NCI-H146 (cell line): ENCODE measurements at regions not wholly inside any gene's neighbourhood (a gene's known extent, or its start where the extent isn't known, plus 50 kb on each side); places are given as distances from the start of the nearest gene placed in this dataset.
"Not testable (repeated sequence)": the region's sequence is repeated elsewhere in the genome, so short reads cannot be mapped to it uniquely, and the experiment has no call there.

Experiments used
- DNase-seq: peaks from one replicate; lab custom pipeline; 2025; lab: John Stamatoyannopoulos, UW

GRCh38 chr4:189773909-189774308 is 166.8 kb upstream of the FRG1 start:
- DNase-seq, result no peak

DNA sequence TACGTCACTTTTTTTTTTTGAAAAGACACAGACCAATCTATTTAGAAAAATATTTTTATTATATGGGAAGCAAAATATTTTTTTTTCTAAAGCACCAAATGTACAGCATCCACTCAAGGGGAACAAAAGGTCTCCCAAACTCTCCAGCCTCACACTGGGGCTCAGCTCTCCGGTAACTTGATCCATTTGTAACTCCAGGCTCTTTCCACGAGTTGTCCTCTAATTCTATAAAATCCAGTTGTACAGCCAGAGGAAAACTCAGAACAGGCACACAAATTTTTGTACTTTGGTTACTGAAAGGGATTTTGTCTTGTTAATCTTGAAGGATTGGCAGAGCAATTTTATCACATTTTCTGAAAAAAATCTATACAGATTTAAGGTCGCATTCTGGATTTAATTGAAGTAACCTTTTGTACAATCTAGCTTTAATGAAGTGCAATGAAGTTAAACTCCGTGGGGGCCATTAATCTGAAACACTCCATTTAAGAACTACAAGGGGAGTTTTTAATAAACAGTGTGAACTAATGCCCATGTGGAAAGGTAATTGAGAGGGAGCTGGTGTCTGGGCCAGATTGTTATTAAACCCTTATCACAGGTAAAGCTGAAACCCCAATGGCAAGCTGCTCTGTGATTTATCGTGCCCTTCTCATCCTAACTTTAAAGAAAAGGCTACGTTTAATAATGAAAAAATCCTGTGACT is 161.2 kb upstream of the FRG1 start:
- no peak for DNase-seq

- DNase-seq, result no peak
Measured at GRCh38 chr4:189780391-189780790, 160.3 kb upstream of the FRG1 start.

GRCh38 chr4:189784651-189785050 is 156.0 kb upstream of the FRG1 start:
- no peak for DNase-seq

DNA sequence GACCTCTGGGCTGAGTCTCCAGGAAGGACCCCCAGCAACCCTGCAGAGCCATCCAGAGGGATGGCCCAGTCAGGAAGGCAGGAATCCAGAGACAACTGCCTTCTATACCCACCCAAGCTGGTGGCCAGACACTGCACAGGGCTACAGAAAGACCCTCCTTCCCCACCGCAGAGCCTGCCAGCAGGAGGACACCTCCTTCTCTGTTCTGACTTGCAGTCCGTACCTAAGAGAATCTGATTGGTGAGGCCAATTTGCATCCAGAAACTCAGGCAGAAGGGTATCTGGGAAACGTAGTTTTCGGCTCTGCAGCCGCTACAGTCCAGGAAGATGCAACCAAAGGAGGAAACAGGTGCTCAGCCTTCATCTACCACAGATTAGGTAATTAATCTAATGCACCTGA is 155.4 kb upstream of the FRG1 start:
- DNase-seq, result no peak

GRCh38 chr4:189786447-189786846 is 154.2 kb upstream of the FRG1 start:
- DNase-seq, result no peak

GRCh38 chr4:189787216-189788031 is 153.2 kb upstream of the FRG1 start:
- DNase-seq, result no peak

DNA sequence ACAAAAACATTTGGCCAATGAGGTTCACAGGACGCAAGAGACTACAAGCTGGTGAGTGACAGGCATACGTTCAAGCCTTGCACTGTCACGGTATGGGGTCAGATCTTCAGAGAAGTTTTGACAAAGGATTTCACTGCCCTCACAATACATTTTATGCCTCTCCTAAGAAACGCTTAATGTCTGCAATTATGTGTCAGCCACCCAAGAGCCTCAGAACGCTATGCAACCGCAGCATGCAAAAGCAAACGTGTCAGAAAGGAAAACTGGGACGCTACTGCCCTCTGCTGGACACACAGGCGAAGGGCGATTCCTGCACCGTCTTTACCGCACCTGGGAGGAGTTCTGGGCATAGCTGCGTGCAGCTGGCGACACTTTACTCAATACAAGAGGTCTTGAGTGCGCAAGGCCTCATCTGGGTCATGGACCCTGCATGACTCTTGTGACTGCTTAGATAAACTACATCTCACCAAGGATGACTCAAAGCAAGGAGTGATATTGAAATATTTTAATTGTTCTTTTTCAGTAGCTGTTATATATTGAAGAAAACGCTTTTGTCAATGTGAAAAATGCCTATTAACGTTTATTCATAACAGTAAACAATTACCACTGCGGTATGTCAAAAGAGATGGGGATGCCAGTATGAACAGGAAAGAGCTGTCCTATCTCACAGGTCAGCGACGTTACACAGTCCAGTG is 147.6 kb upstream of the FRG1 start:
- peak; percentile 12 for DNase-seq

GRCh38 chr4:189800545-189801088 is 140.1 kb upstream of the FRG1 start:
- no peak for DNase-seq

DNA sequence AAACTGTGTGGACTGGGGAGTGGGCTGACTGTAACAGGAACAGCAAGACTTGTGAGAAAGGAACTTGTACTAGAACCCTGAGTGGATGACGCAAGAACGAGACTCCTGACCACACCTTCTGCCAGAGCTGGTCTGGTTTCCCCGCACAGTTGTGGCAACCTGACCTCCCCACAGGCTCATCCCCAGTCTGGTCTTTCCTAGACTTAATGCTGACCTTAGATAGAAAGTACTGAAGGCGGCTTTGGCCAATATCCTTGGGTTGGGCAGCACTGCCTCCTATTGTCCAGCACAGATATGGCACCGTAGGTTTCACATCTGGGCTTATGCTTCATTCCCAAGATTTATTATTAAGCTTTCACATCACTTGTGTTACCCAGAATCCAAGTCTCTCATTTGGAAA is 137.8 kb upstream of the FRG1 start:
- DNase-seq, result no peak

DNA sequence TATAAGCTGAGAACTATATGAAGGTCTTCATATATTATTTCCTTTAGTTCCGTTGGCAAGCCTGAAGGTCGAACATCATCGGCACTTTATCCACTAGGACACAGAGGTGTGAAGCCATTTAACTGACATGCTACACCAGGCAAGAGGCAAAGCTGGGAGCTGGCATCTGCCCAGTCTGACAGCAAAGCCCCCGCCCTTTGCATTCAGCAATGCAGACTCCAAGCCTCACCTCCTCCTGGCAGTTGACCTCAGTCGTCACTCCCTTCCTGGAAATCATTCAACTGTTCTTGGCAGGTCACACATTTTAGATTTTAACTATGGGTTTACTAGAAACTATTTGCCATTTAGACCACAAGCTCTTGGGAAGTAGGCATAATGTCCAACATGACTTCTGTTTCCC is 135.8 kb upstream of the FRG1 start:
- no peak for DNase-seq

- DNase-seq, result no peak
Measured at GRCh38 chr4:189806506-189806905, 134.2 kb upstream of the FRG1 start.

- DNase-seq, result no peak
Measured at GRCh38 chr4:189807031-189807430, 133.6 kb upstream of the FRG1 start.

DNA sequence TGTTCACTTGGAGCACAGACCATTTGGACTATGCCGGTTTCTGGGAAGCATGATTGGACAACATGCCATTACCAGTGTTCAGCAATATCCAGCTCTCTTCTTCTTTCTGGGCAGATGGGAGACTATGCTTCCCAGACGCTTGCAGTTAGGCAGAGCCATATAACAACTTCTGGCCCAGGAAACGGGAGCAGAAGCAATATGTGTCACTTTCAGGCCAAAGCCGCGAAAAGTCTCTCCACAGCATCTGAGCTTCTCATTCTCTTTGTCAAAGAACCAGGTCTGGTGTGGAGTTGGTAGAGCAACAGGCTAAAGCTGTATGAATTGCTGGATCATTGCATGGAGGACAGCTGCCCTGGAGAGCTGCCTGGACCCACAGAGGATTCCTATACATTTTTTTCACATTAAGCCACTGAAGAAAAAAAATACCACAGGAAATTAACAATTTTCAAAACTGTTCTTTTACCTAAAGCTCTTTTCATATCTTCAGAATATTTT is 131.4 kb upstream of the FRG1 start:
- DNase-seq, result no peak

- no peak for DNase-seq
Measured at GRCh38 chr4:189809839-189810238, 130.8 kb upstream of the FRG1 start.

- DNase-seq, result not testable (repeated sequence)
Measured at GRCh38 chr4:189810318-189811181, 130.1 kb upstream of the FRG1 start.

- no peak for DNase-seq
Measured at GRCh38 chr4:189815404-189816192, 125.1 kb upstream of the FRG1 start.

- no peak for DNase-seq
Measured at GRCh38 chr4:189822326-189822725, 118.3 kb upstream of the FRG1 start.

GRCh38 chr4:189823591-189823990 is 117.1 kb upstream of the FRG1 start:
- no peak for DNase-seq

DNA sequence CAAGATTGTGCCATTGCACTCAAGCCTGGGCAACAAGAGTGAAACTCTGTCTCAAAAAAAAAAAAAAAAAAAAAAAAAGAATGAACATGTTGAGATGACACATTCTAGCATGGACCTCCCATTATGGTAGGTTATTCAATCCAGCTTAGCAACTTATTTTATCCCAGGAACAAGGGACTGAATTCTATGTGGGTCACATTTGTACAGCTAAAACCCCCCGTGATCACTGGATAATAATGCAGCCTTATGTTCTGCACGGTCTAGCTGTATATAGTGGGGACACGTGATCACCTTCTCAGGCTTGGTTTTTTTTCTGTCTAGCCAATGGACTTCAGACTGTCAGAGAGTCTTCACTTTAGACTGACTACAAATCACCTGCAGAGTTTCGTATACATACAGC is 115.2 kb upstream of the FRG1 start:
- DNase-seq, result no peak

DNA sequence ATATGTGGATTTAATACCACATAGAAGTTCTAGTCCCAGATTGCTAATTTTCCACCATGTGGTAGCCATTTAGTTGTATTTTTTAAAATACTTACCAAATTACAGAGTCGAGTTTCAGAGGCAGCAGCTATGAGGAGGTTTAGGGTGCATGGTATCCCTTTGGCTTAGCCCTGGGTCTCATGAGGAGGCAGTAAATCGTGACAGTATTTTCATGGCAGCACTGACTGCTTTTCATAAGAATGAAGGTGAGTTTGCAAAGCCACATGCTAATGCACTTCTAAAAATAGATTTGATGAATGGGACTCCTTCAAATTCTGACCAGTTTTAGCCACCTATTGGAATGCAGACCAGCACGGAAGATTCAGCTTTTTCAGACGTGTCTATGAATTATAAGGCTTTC is 114.0 kb upstream of the FRG1 start:
- DNase-seq, result no peak
